Muscle of leg (tissue), 3 donors: ENCODE measurements at regions not wholly inside any gene's neighbourhood (a gene's known extent, or its start where the extent isn't known, plus 50 kb on each side); places are given as distances from the start of the nearest gene placed in this dataset.

Experiments used
- DNase-seq: peaks from one replicate; pipeline ENCODE4 v3.0.0; 2013
- H3K27ac ChIP-seq: one replicate; pipeline ENCODE4 v1.5.1; 2013; ENCODE audit warnings: mild to moderate bottlenecking, low read length, control low read depth
- H3K27me3 ChIP-seq: one replicate; pipeline ENCODE4 v1.6.1; 2013; ENCODE audit warnings: low read length; ENCODE audit not compliant: control insufficient read depth, insufficient read depth
- H3K36me3 ChIP-seq: one replicate; pipeline ENCODE4 v1.6.1; 2013; ENCODE audit warnings: low read length; ENCODE audit not compliant: control insufficient read depth, insufficient read depth
- H3K4me1 ChIP-seq: one replicate; pipeline ENCODE4 v1.6.1; 2013; ENCODE audit warnings: low read length; ENCODE audit not compliant: control insufficient read depth, insufficient read depth
- H3K4me3 ChIP-seq: one replicate; pipeline ENCODE4 v1.5.1; 2013; ENCODE audit warnings: low read length, control low read depth
- H3K9me3 ChIP-seq: replicated peaks from 2 replicates; pipeline ENCODE4 v1.6.1; 2013; ENCODE audit warnings: low read depth, low read length; ENCODE audit not compliant: control insufficient read depth
- WGBS: methylation state at CpG from one replicate; pipeline ENCODE4 v1.1.5; 2013; ENCODE audit warnings: missing lambda C conversion rate; ENCODE audit not compliant: insufficient coverage; 5-methylcytosine and 5-hydroxymethylcytosine counted together

GRCh38 chr10:117903854-117904253 is 142.9 kb downstream of the RAB11FIP2 start:
- DNase-seq: no peak
- H3K9me3 ChIP-seq: no peaks in the 10 kb centered on the region
- no peak overlapping the region for H3K27ac ChIP-seq
- H3K27me3 ChIP-seq: no peaks in the 10 kb centered on the region
- no peaks in the 10 kb centered on the region for H3K36me3 ChIP-seq
- H3K4me1 ChIP-seq: no peaks in the 10 kb centered on the region
- no CpG with 5 or more reads among the region's 2 CpGs for WGBS
- H3K4me3 ChIP-seq: no peak overlapping the region

GRCh38 chr10:117905404-117905803 is 141.3 kb downstream of the RAB11FIP2 start:
- H3K9me3 ChIP-seq: no peaks in the 10 kb centered on the region
- H3K27ac ChIP-seq: no peak overlapping the region
- H3K4me3 ChIP-seq: no peak overlapping the region
- no peaks in the 10 kb centered on the region for H3K4me1 ChIP-seq
- no peak for DNase-seq
- no peaks in the 10 kb centered on the region for H3K36me3 ChIP-seq
- H3K27me3 ChIP-seq: no peaks in the 10 kb centered on the region
- 100% methylated on average over 1 of the region's 1 CpG for WGBS

- H3K4me1 ChIP-seq: no peaks in the 10 kb centered on the region
- DNase-seq: no peak
- H3K27me3 ChIP-seq: no peaks in the 10 kb centered on the region
- no peak overlapping the region for H3K27ac ChIP-seq
- no peak overlapping the region for H3K4me3 ChIP-seq
- 44% methylated on average over 1 of the region's 2 CpGs for WGBS
- no peaks in the 10 kb centered on the region for H3K36me3 ChIP-seq
- no peaks in the 10 kb centered on the region for H3K9me3 ChIP-seq
Observed at GRCh38 chr10:117911684-117912083, 135.1 kb downstream of the RAB11FIP2 start.

GRCh38 chr10:117914334-117914733 is 132.4 kb downstream of the RAB11FIP2 start:
- Histone ChIP-seq H3K36me3 (no peaks in the 10 kb centered on the region), H3K9me3 (no peaks in the 10 kb centered on the region), H3K27me3 (no peaks in the 10 kb centered on the region), H3K4me3 (no peak overlapping the region), H3K4me1 (no peaks in the 10 kb centered on the region), H3K27ac (no peak overlapping the region)
- no CpG with 5 or more reads among the region's 6 CpGs for WGBS
- no peak for DNase-seq

GRCh38 chr10:117920956-117921355 is 125.8 kb downstream of the RAB11FIP2 start:
- H3K4me1 ChIP-seq: no peaks in the 10 kb centered on the region
- DNase-seq: no peak
- no CpG with 5 or more reads among the region's 3 CpGs for WGBS
- no peaks in the 10 kb centered on the region for H3K9me3 ChIP-seq
- no peaks in the 10 kb centered on the region for H3K27me3 ChIP-seq
- no peaks in the 10 kb centered on the region for H3K36me3 ChIP-seq
- no peak overlapping the region for H3K4me3 ChIP-seq
- no peak overlapping the region for H3K27ac ChIP-seq

GRCh38 chr10:117921421-117921820 is 125.3 kb downstream of the RAB11FIP2 start:
- H3K27ac ChIP-seq: no peak overlapping the region
- H3K9me3 ChIP-seq: no peaks in the 10 kb centered on the region
- no peaks in the 10 kb centered on the region for H3K4me1 ChIP-seq
- no peak for DNase-seq
- no peak overlapping the region for H3K4me3 ChIP-seq
- 92% methylated on average over 10 of the region's 11 CpGs for WGBS
- no peaks in the 10 kb centered on the region for H3K27me3 ChIP-seq
- no peaks in the 10 kb centered on the region for H3K36me3 ChIP-seq

GRCh38 chr10:117924820-117925219 is 121.9 kb downstream of the RAB11FIP2 start:
- 80% methylated on average over 8 of the region's 8 CpGs for WGBS
- no peaks in the 10 kb centered on the region for H3K27me3 ChIP-seq
- no peak overlapping the region for H3K27ac ChIP-seq
- H3K36me3 ChIP-seq: no peaks in the 10 kb centered on the region
- no peaks in the 10 kb centered on the region for H3K9me3 ChIP-seq
- H3K4me3 ChIP-seq: no peak overlapping the region
- H3K4me1 ChIP-seq: peaks cover 5% of the 10 kb centered on the region
- no peak for DNase-seq

- Histone ChIP-seq H3K4me1 (peaks cover 5% of the 10 kb centered on the region), H3K27me3 (no peaks in the 10 kb centered on the region), H3K36me3 (no peaks in the 10 kb centered on the region), H3K9me3 (no peaks in the 10 kb centered on the region), H3K4me3 (no peak overlapping the region), H3K27ac (no peak overlapping the region)
- no peak for DNase-seq
- no CpG with 5 or more reads among the region's 6 CpGs for WGBS
Observed at GRCh38 chr10:117925369-117925768, 121.4 kb downstream of the RAB11FIP2 start.

GRCh38 chr10:117926491-117926890 is 120.2 kb downstream of the RAB11FIP2 start:
- no peaks in the 10 kb centered on the region for H3K27me3 ChIP-seq
- no peak overlapping the region for H3K27ac ChIP-seq
- no peaks in the 10 kb centered on the region for H3K9me3 ChIP-seq
- no peak overlapping the region for H3K4me3 ChIP-seq
- no peaks in the 10 kb centered on the region for H3K36me3 ChIP-seq
- WGBS: no CpG with 5 or more reads among the region's 2 CpGs
- DNase-seq: no peak
- H3K4me1 ChIP-seq: peaks cover 5% of the 10 kb centered on the region

- no CpG with 5 or more reads among the region's 1 CpG for WGBS
- DNase-seq: no peak
- Histone ChIP-seq H3K27me3 (no peaks in the 10 kb centered on the region), H3K4me3 (no peak overlapping the region), H3K4me1 (peaks cover 5% of the 10 kb centered on the region), H3K27ac (no peak overlapping the region), H3K9me3 (no peaks in the 10 kb centered on the region), H3K36me3 (no peaks in the 10 kb centered on the region)
Observed at GRCh38 chr10:117927332-117927731, 119.4 kb downstream of the RAB11FIP2 start.

- WGBS: 92% methylated on average over 3 of the region's 4 CpGs
- H3K9me3 ChIP-seq: no peaks in the 10 kb centered on the region
- peaks cover 5% of the 10 kb centered on the region for H3K4me1 ChIP-seq
- H3K27ac ChIP-seq: no peak overlapping the region
- no peak for DNase-seq
- H3K27me3 ChIP-seq: no peaks in the 10 kb centered on the region
- H3K36me3 ChIP-seq: no peaks in the 10 kb centered on the region
- H3K4me3 ChIP-seq: no peak overlapping the region
Observed at GRCh38 chr10:117927871-117928270, 118.9 kb downstream of the RAB11FIP2 start.
